Progenitor cell of endocrine pancreas (in vitro differentiated cells): ENCODE measurements at regions not wholly inside any gene's neighbourhood (a gene's known extent, or its start where the extent isn't known, plus 50 kb on each side); places are given as distances from the start of the nearest gene placed in this dataset.

Experiments used
- DNase-seq: peaks from one replicate; pipeline ENCODE4 v3.0.0; 2021; ENCODE audit warnings: low spot score; ENCODE audit not compliant: unreplicated experiment
- H3K27ac Mint-ChIP-seq: 2 replicates; pipeline ENCODE4 v1.8.0; 2021; ENCODE audit warnings: mild to moderate bottlenecking, moderate library complexity, mixed read lengths
- H3K27me3 Mint-ChIP-seq: 2 replicates; pipeline ENCODE4 v1.8.0; 2021; ENCODE audit warnings: mixed read lengths
- H3K36me3 Mint-ChIP-seq: 2 replicates; pipeline ENCODE4 v1.8.0; 2022; ENCODE audit warnings: mixed read lengths; ENCODE audit not compliant: insufficient read depth
- H3K4me1 Mint-ChIP-seq: 2 replicates; pipeline ENCODE4 v1.8.0; 2021; ENCODE audit warnings: low read depth, mixed read lengths
- H3K4me3 Mint-ChIP-seq: 2 replicates; pipeline ENCODE4 v1.8.0; 2021; ENCODE audit warnings: low read depth, mild to moderate bottlenecking, moderate library complexity, mixed read lengths
- H3K9me3 Mint-ChIP-seq: 2 replicates; pipeline ENCODE4 v1.8.0; 2021; ENCODE audit warnings: low read depth, mixed read lengths
- TF ChIP-seq, protein P1 (sequence below): fragments of 200-600 bp; sonication (generic); IDR thresholded peaks from one replicate; pipeline ENCODE4 v1.5.0; 2021; ENCODE audit warnings: antibody characterized with exemption, mild to moderate bottlenecking; ENCODE audit not compliant: unreplicated experiment

- H3K9me3 Mint-ChIP-seq: peaks cover 7% of the 10 kb centered on the region
- H3K36me3 Mint-ChIP-seq: no peaks in the 10 kb centered on the region
- H3K27ac Mint-ChIP-seq: no peak overlapping the region
- no peak for DNase-seq
- H3K27me3 Mint-ChIP-seq: no peaks in the 10 kb centered on the region
- H3K4me3 Mint-ChIP-seq: no peak overlapping the region
- no peaks in the 10 kb centered on the region for H3K4me1 Mint-ChIP-seq
- TF ChIP-seq, protein P1, sequence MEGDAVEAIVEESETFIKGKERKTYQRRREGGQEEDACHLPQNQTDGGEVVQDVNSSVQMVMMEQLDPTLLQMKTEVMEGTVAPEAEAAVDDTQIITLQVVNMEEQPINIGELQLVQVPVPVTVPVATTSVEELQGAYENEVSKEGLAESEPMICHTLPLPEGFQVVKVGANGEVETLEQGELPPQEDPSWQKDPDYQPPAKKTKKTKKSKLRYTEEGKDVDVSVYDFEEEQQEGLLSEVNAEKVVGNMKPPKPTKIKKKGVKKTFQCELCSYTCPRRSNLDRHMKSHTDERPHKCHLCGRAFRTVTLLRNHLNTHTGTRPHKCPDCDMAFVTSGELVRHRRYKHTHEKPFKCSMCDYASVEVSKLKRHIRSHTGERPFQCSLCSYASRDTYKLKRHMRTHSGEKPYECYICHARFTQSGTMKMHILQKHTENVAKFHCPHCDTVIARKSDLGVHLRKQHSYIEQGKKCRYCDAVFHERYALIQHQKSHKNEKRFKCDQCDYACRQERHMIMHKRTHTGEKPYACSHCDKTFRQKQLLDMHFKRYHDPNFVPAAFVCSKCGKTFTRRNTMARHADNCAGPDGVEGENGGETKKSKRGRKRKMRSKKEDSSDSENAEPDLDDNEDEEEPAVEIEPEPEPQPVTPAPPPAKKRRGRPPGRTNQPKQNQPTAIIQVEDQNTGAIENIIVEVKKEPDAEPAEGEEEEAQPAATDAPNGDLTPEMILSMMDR: no peak
Measured at GRCh38 chrX:44651358-44651757, 108.7 kb upstream of the FUNDC1 start.

DNA sequence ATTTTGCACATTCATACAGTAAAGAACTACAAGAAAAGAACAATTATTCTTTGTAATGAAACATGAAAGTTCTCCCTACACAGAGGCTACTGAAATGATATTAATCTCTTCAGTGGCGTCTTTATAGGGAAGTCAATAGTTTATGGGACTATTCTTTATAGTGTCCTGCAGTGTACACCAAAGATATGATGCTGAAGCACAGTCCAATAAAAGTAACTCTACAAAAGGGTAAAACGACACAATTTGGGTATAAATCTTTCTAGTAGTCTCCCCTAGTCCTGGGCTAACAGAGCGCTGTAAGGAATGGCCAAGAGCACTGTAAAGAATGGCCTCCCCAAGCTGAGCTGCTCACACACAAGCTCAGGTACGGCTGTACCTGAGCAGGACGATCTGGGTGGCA lies 101.1 kb upstream of the FUNDC1 start:
- H3K4me3 Mint-ChIP-seq: no peak overlapping the region
- H3K4me1 Mint-ChIP-seq: no peaks in the 10 kb centered on the region
- no peaks in the 10 kb centered on the region for H3K36me3 Mint-ChIP-seq
- no peak for DNase-seq
- no peaks in the 10 kb centered on the region for H3K27me3 Mint-ChIP-seq
- H3K9me3 Mint-ChIP-seq: peaks cover 25% of the 10 kb centered on the region
- TF ChIP-seq, protein P1: no peak
- no peak overlapping the region for H3K27ac Mint-ChIP-seq

- Mint-ChIP-seq H3K9me3 (peaks cover 14% of the 10 kb centered on the region), H3K4me1 (no peaks in the 10 kb centered on the region), H3K4me3 (no peak overlapping the region), H3K27me3 (no peaks in the 10 kb centered on the region), H3K36me3 (no peaks in the 10 kb centered on the region), H3K27ac (no peak overlapping the region)
- no peak for DNase-seq
- TF ChIP-seq, protein P1: no peak
Measured at GRCh38 chrX:44637282-44637681, 94.6 kb upstream of the FUNDC1 start.

DNA sequence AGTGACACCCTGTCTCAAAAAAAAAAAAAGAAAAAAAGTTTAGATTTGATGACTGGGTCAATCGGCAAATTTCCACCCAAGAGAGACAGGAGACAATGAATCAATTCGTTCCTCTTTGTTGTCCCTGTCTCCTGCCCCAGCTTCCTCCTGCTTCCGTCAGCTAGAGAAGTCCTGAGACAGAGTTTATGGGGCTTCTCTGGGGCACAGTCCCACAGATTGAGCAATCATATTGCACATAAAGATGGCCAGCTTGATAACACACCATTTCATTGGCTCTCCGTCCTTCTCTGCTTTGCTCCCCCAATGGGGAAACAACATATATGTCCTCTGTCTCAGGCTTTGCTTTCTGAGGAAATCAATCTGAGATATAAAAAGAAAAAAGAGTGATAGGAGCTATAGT lies 78.4 kb upstream of the FUNDC1 start:
- no peaks in the 10 kb centered on the region for H3K27me3 Mint-ChIP-seq
- no peak for DNase-seq
- peaks cover 5% of the 10 kb centered on the region for H3K9me3 Mint-ChIP-seq
- H3K27ac Mint-ChIP-seq: no peak overlapping the region
- no peaks in the 10 kb centered on the region for H3K36me3 Mint-ChIP-seq
- H3K4me1 Mint-ChIP-seq: no peaks in the 10 kb centered on the region
- H3K4me3 Mint-ChIP-seq: no peak overlapping the region
- TF ChIP-seq, protein P1: no peak

GRCh38 chrX:44619039-44619438 lies 76.4 kb upstream of the FUNDC1 start:
- DNase-seq: no peak
- Mint-ChIP-seq H3K36me3 (no peaks in the 10 kb centered on the region), H3K27ac (no peak overlapping the region), H3K27me3 (no peaks in the 10 kb centered on the region), H3K4me1 (no peaks in the 10 kb centered on the region), H3K9me3 (peaks cover 7% of the 10 kb centered on the region), H3K4me3 (no peak overlapping the region)
- TF ChIP-seq, protein P1: no peak
